HCT116 (cell line): ENCODE measurements at regions not wholly inside any gene's neighbourhood (a gene's known extent, or its start where the extent isn't known, plus 50 kb on each side); places are given as distances from the start of the nearest gene placed in this dataset.
"Not testable (repeated sequence)": the region's sequence is repeated elsewhere in the genome, so short reads cannot be mapped to it uniquely, and the experiment has no call there.

ENCODE experiments used
- ATAC-seq: fragments of 200-7000 bp; cut with Tn5 transposase; 2 replicates; pipeline ENCODE4 v1.9.1; 2020; ENCODE audit warnings: mild to moderate bottlenecking, moderate library complexity
- BruUV-seq: library from RNA; stranded (reverse); fragments of 400-500 nt; replicated peaks from 2 replicates; lab custom pipeline; 2021; lab: Mats Ljungman, UMichigan
- CTCF ChIA-PET: fragments of 300-600 bp; sonication (Branson Sonifier 250); formaldehyde crosslinking; loops from one replicate; lab custom pipeline; 2021; ENCODE audit warnings: antibody characterized with exemption; lab: Charles Lee
- POLR2A ChIA-PET: fragments of 300-600, 350-600 bp; sonication (Branson Sonifier 250); formaldehyde crosslinking; loops from one replicate; lab custom pipeline; 2021; ENCODE audit warnings: antibody characterized with exemption; lab: Charles Lee
- RAD21 ChIA-PET, 2 experiments: fragments of 300-600 bp; sonication (Branson Sonifier 250); formaldehyde crosslinking; loops; one replicate each; lab custom pipeline; 2023; ENCODE audit warnings: low total read pairs in 2 of 2; ENCODE audit not compliant: uncharacterized antibody in 2 of 2, unreplicated experiment in 2 of 2, low non-redundant PET in 1 of 2; lab: Charles Lee
- DNase-seq: peaks from one replicate; pipeline ENCODE4 v3.0.0-alpha.2; 2010; ENCODE audit warnings: low read depth, low spot score
- H2AFZ ChIP-seq: fragments of 200-600 bp; shearing (Covaris generic), sonication (generic); 2 replicates; pipeline ENCODE4 v1.6.1; 2017; ENCODE audit warnings: low read depth, mixed run types, mixed read lengths, antibody characterized with exemption, low read length; ENCODE audit not compliant: poor library complexity, severe bottlenecking
- H3K27ac ChIP-seq: 2 replicates; pipeline ENCODE4 v1.5.1; 2012; ENCODE audit warnings: low read depth, low read length
- H3K27me3 ChIP-seq: fragments of 200-600 bp; sonication (generic); 2 replicates; pipeline ENCODE4 v1.6.1; 2016; ENCODE audit warnings: mixed run types, low read length, mixed read lengths; ENCODE audit not compliant: insufficient read depth
- H3K36me3 ChIP-seq, 2 experiments: fragments of 200-500 bp in 1 of 2; fragments of 200-600 bp in 1 of 2; sonication (Bioruptor generic) in 1 of 2; sonication (generic) in 1 of 2; 2 replicates each; pipeline versions ENCODE4 v1.5.1 to v1.6.1; 2014 to 2016; ENCODE audit warnings: low read length in 2 of 2, inconsistent platforms in 1 of 2, mixed read lengths in 1 of 2, mixed run types in 1 of 2; ENCODE audit not compliant: insufficient read depth in 2 of 2, control insufficient read depth in 1 of 2
- H3K4me1 ChIP-seq, 2 experiments: fragments of 200-600 bp in 1 of 2; sonication (generic) in 1 of 2; 2 replicates each; pipeline versions ENCODE4 v1.5.1 to v1.6.1; 2012 to 2017; ENCODE audit warnings: low read length in 2 of 2, inconsistent platforms in 1 of 2, mild to moderate bottlenecking in 1 of 2, mixed read lengths in 1 of 2, mixed run types in 1 of 2, moderate library complexity in 1 of 2; ENCODE audit not compliant: insufficient read depth in 2 of 2, control insufficient read depth in 1 of 2
- H3K4me2 ChIP-seq: fragments of 200-600 bp; sonication (generic); 2 replicates; pipeline ENCODE4 v1.6.1; 2017; ENCODE audit warnings: mixed run types, low read length, mixed read lengths
- H3K4me3 ChIP-seq, 2 experiments: fragments of 200-600 bp in 1 of 2; sonication (generic) in 1 of 2; replicated peaks in 1 of 2; 2 replicates each; pipeline ENCODE4 v1.5.1; 2011 to 2016; ENCODE audit warnings: low read length in 2 of 2, control low read depth in 1 of 2, low read depth in 1 of 2, mild to moderate bottlenecking in 1 of 2, mixed read lengths in 1 of 2, mixed run types in 1 of 2
- H3K79me2 ChIP-seq: fragments of 200-600 bp; sonication (generic); 2 replicates; pipeline ENCODE4 v1.6.1; 2017; ENCODE audit warnings: mild to moderate bottlenecking, mixed run types, low read length, moderate library complexity, mixed read lengths; ENCODE audit not compliant: insufficient read depth
- H3K9ac ChIP-seq: fragments of 200-600 bp; sonication (generic); 2 replicates; pipeline ENCODE4 v1.6.1; 2016; ENCODE audit warnings: low read length, mixed read lengths
- H3K9me2 ChIP-seq: fragments of 200-600 bp; sonication (generic), shearing (Covaris generic); 2 replicates; pipeline ENCODE4 v1.6.1; 2017; ENCODE audit warnings: mixed run types, mild to moderate bottlenecking, moderate library complexity; ENCODE audit not compliant: insufficient read depth
- H3K9me3 ChIP-seq, 2 experiments: fragments of 200-500 bp in 1 of 2; fragments of 200-600 bp in 1 of 2; sonication (Bioruptor generic) in 1 of 2; sonication (generic) in 1 of 2; 2 replicates each; pipeline ENCODE4 v1.6.1; 2014 to 2017; ENCODE audit warnings: low read length in 2 of 2, mixed read lengths in 2 of 2, inconsistent platforms in 1 of 2, low read depth in 1 of 2, mild to moderate bottlenecking in 1 of 2, mixed run types in 1 of 2, moderate library complexity in 1 of 2; ENCODE audit not compliant: control insufficient read depth in 1 of 2, insufficient read depth in 1 of 2
- H4K20me1 ChIP-seq: fragments of 200-600 bp; sonication (generic), shearing (Covaris generic); 2 replicates; pipeline ENCODE4 v1.6.1; 2017; ENCODE audit warnings: mixed run types, mild to moderate bottlenecking, moderate library complexity; ENCODE audit not compliant: insufficient read depth
- ATF3 ChIP-seq: IDR thresholded peaks from 2 replicates; pipeline ENCODE4 v1.6.1; 2012
- CEBPB ChIP-seq: IDR thresholded peaks from 2 replicates; pipeline ENCODE4 v1.6.1; 2012; ENCODE audit warnings: low read depth
- ELF1 ChIP-seq: IDR thresholded peaks from 2 replicates; pipeline ENCODE4 v1.6.1; 2012; ENCODE audit warnings: low read depth, borderline replicate concordance
- FOSL1 ChIP-seq: IDR thresholded peaks from 2 replicates; pipeline ENCODE4 v1.6.1; 2012; ENCODE audit warnings: low read depth
- MAX ChIP-seq: IDR thresholded peaks from 2 replicates; pipeline ENCODE4 v1.6.1; 2012
- YY1 ChIP-seq: IDR thresholded peaks from 2 replicates; pipeline ENCODE4 v1.6.1; 2011; ENCODE audit warnings: low read length, low read depth, moderate library complexity, mild to moderate bottlenecking; ENCODE audit not compliant: insufficient replicate concordance; ENCODE audit errors: extremely low read depth
- ZFX ChIP-seq: fragments of 450-650 bp; IDR thresholded peaks from 2 replicates; pipeline ENCODE4 v1.6.1; 2017
- ZNF274 ChIP-seq: fragments of 200-500 bp; sonication (Bioruptor generic); IDR thresholded peaks from 2 replicates; pipeline ENCODE4 v1.6.1; 2014; ENCODE audit warnings: mild to moderate bottlenecking, low read depth, low read length, inconsistent platforms
- intact Hi-C: fragments of 100-400 bp; cut with micrococcal nuclease; formaldehyde crosslinking; loops from 2 replicates; pipeline ENCODE4 v1.10.0; 2022

DNA sequence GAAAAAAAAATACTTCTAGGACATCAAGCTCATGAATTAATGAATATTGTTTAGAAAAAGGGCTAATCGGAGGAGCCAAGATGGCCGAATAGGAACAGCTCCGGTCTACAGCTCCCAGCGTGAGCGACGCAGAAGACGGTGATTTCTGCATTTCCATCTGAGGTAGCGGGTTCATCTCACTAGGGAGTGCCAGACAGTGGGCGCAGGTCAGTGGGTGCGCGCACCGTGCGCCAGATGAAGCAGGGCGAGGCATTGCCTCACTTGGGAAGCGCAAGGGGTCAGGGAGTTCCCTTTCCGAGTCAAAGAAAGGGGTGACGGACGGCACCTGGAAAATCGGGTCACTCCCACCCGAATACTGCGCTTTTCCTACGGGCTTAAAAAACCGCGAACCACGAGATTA is 79.8 kb upstream of the IL33 start:
- POLR2A ChIA-PET, BruUV-seq, RAD21 ChIA-PET, H3K4me3 ChIP-seq, H2AFZ ChIP-seq, H4K20me1 ChIP-seq, intact Hi-C loops, H3K9me3 ChIP-seq, H3K36me3 ChIP-seq, H3K27me3 ChIP-seq, H3K79me2 ChIP-seq, H3K4me1 ChIP-seq, H3K9ac ChIP-seq, H3K4me2 ChIP-seq, ATAC-seq, DNase-seq, H3K9me2 ChIP-seq, CTCF ChIA-PET, H3K27ac ChIP-seq: not testable (repeated sequence)

DNA sequence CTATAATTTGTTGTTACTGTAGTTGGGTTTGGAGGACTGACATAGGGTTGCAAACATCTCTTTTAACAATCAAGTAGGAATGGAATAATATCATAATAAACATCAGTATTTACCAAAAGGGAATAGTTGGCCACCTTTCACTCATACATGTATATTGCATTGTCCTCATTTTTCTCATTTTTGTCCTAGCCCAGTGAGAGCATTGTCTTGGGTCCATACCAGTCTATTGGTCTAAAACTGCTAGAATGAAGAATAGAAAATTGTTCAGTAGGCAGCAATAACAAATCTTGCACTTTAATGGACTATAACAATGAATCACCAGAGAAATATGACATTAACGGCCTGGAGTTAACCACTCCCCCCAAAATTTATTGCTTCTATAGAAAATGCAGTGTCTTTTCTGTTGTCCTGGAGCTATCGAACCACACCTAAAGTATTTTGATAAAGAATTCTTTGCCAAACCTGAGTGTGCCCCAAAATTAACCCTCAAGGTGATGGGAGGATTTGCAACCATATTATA is 80.9 kb upstream of the IL33 start:
- no peak overlapping the region for H3K4me3 ChIP-seq
- no peaks in the 10 kb centered on the region for H3K4me1 ChIP-seq
- ATAC-seq = no peak
- no peaks in the 10 kb centered on the region for H3K9me2 ChIP-seq
- H3K79me2 ChIP-seq = no peaks in the 10 kb centered on the region
- TF ChIP-seq CEBPB (no peak), ATF3 (no peak), FOSL1 (no peak), ZNF274 (no peak), ELF1 (no peak), MAX (no peak), ZFX (no peak), YY1 (no peak)
- H4K20me1 ChIP-seq = no peaks in the 10 kb centered on the region
- no peaks in the 10 kb centered on the region for H3K36me3 ChIP-seq
- intact Hi-C loops = no loop called here
- RAD21 ChIA-PET = no interaction called here
- H3K27ac ChIP-seq = no peak overlapping the region
- no peak overlapping the region for H3K9ac ChIP-seq
- H3K27me3 ChIP-seq = no peaks in the 10 kb centered on the region
- no peaks in the 10 kb centered on the region for H3K9me3 ChIP-seq
- H2AFZ ChIP-seq = no peak overlapping the region
- H3K4me2 ChIP-seq = no peak overlapping the region
- CTCF ChIA-PET = no interaction called here
- POLR2A ChIA-PET = no interaction called here
- DNase-seq = no peak
- no TSS peak for BruUV-seq
